T1000 (cell line): ENCODE measurements at regions not wholly inside any gene's neighbourhood (a gene's known extent, or its start where the extent isn't known, plus 50 kb on each side); places are given as distances from the start of the nearest gene placed in this dataset.
A peak's percentile ranks its signal among the peaks of the same experiment; 100 is the strongest.

ENCODE experiments used
- DNase-seq: peaks from one replicate; lab custom pipeline; 2025; ENCODE audit warnings: mixed read lengths; lab: John Stamatoyannopoulos, UW

DNA sequence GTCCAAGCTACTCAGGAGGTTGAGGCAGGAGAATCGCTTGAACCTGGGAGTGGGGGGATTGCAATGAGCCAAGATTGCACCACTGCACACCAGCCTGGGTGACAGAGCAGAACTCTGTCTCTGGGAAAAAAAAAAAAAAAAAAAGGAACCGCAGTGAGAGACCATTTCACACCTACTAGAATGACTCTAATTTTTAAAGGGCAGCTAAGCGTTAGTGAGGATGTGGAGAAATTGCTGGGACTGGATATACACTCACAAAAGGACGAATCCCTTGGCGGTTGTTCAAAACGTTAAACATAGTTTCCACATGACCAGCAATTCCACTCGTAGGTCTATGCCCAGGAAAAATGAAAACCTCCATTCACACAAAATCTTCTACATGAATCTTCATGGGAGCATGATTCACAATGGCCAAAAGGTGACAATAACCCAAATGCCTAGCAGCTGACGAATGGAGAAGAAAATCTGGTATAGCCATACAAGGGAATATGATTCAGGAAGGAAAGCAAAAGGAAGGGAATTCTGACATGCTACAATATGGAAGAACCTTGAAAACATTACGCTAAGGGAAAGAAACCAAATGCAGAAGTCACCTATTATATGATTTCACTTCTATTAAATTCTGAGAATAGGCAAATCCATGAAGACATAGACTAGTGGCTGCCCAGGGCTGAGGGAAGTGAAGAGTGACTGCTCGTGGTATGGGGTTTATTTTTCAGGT is 127.0 kb downstream of the CHSY1 start:
- peak; percentile 35 for DNase-seq

DNA sequence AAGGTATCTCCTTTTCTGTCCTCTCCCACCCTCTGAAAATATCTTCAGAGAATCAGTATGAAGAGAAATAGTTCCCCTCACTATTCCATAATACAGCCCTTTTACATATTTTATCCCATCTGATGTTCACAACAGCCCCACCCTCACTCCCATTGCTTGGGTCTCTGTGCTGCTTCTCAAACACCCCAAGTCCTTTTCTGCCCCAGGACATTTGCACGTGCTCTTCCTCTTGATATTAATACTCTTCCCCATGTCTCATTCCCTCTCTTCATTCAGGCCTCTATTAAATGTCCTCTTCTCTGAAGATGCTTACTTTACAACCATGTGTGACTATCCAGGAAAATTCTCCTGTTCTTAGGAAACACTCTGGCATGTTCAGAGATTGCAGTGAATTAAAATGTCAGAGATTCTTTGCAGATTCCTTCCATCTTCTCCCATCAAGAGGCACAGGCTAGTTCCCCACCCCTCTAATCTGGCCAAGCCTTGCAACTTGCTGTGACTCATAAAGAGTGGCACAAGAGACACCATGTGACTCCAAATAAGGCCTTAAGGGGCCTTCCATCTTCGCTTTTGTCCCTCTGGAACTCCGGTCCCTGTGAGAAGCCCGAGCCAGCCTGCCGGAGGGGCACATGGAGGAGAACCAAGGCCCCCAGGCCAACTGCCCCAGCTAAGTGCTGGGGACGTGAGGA is 128.5 kb downstream of the CHSY1 start:
- no peak for DNase-seq

DNA sequence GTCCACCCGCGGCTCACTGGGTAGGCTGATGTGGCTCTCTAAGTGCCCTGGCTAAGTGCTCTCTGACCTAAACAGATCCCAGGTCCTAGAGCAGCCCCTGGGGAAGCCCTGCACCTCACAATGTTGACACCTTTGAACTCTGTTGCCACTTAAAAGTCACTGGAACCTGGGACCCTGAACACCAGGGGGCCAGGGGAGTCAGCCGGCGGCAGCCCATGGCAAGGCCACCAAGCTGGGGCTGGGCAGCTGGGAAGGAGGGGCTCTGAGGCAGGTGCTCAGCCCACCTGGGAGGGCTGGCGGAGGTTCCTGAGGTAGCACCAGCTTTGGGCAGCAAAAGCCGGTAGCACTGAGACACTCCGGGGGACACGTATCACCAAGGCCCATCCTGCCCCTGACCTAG is 129.0 kb downstream of the CHSY1 start:
- DNase-seq = no peak

- DNase-seq = no peak
Observed at GRCh38 chr15:101122266-101122665, 129.6 kb downstream of the CHSY1 start.

DNA sequence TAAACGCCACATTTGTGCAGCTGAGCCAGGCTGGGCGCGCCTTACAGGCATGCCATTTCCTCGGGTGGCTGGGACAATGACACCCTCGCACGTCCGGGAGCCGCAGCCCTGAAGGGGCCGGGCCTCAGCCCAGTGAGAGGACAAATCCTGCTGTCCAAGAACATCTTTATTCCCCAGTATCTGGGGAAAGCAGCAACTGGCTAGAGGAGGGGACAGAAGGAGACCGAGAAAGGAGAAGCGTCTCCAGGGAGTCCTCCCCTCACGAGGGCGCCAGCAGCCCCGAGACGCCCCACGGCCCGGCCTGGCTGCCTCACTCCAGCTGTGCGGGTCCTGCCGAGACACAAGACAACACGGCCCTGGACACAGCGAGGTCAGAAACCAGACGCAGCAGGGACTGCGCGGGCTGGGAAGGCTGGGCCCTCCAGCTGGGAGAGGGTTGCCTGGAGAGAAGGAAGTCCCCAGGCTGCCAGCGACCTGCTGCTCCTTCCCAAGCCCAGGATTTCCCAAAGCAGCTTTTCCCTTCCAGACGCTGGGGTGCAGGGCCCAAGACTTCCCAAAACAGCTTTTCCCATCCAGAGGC is 130.2 kb downstream of the CHSY1 start:
- DNase-seq = no peak

DNA sequence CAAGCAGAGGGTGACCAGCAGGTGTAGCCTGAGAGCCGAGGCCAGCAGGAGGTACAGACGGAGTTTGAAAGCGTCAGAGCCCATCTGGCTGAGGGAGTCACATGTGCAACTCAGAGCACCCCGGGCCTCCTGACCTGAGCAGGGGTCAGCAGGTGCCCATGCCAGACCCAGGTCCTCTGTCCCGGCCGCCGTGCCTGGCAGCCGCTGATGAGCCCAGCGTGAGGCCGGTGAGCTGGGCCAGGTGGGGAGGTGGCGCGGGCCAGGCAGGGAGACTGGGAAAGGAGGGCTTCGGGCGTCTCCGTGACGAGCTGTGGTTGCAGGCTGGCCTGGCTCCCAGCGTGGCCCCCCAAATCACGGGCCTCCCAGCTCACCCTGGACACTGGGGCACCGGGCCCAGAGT is 130.9 kb downstream of the CHSY1 start:
- no peak for DNase-seq

GRCh38 chr15:101120473-101120872 is 131.4 kb downstream of the CHSY1 start:
- DNase-seq = no peak
